IMR-90 (cell line): ENCODE measurements at regions not wholly inside any gene's neighbourhood (a gene's known extent, or its start where the extent isn't known, plus 50 kb on each side); places are given as distances from the start of the nearest gene placed in this dataset.

Experiments used
- ATAC-seq: fragments of 200-7000 bp; cut with Tn5 transposase; 2 replicates; pipeline ENCODE4 v1.9.1; 2020; ENCODE audit warnings: low read depth, mild to moderate bottlenecking, moderate library complexity
- BruUV-seq: library from RNA; stranded (reverse); fragments of 400-500 nt; replicated peaks from 2 replicates; lab custom pipeline; 2021; lab: Mats Ljungman, UMichigan
- CTCF ChIA-PET: fragments of 300-600 bp; formaldehyde crosslinking; extraction: SDS; loops from one replicate; lab custom pipeline; 2021; ENCODE audit warnings: antibody characterized with exemption; lab: Yijun Ruan, JAX
- POLR2A ChIA-PET: fragments of 300-600 bp; sonication (Branson Sonifier 250); formaldehyde crosslinking; loops from one replicate; lab custom pipeline; 2022; ENCODE audit warnings: antibody characterized with exemption; ENCODE audit not compliant: unreplicated experiment; lab: Charles Lee
- DNase-seq: peaks from one replicate; pipeline ENCODE4 v3.0.0; 2013
- H2AFZ ChIP-seq: replicated peaks from 2 replicates; pipeline ENCODE3; 2013; ENCODE audit warnings: low read length, mild to moderate bottlenecking; ENCODE audit not compliant: poor library complexity
- H2AK5ac ChIP-seq: 2 replicates; pipeline ENCODE4 v1.6.1; 2013; ENCODE audit warnings: low read depth, low read length, inconsistent platforms
- H2AK9ac ChIP-seq: replicated peaks from 2 replicates; pipeline ENCODE3; 2013; ENCODE audit warnings: mild to moderate bottlenecking, low read depth, low read length, moderate library complexity; ENCODE audit not compliant: poor library complexity
- H2BK120ac ChIP-seq: 2 replicates; pipeline ENCODE4 v1.6.1; 2013; ENCODE audit warnings: low read depth, low read length, inconsistent platforms
- H2BK15ac ChIP-seq: 3 replicates; pipeline ENCODE4 v1.6.1; 2013; ENCODE audit warnings: low read depth, low read length, inconsistent platforms
- H2BK20ac ChIP-seq: 2 replicates; pipeline ENCODE4 v1.6.1; 2013; ENCODE audit warnings: low read depth, mild to moderate bottlenecking, inconsistent platforms, low read length, moderate library complexity
- H2BK5ac ChIP-seq: 2 replicates; pipeline ENCODE4 v1.6.1; 2013; ENCODE audit warnings: mild to moderate bottlenecking, low read depth, low read length, inconsistent platforms; ENCODE audit not compliant: poor library complexity, severe bottlenecking
- H3K14ac ChIP-seq: replicated peaks from 2 replicates; pipeline ENCODE4 v1.6.1; 2013; ENCODE audit warnings: low read depth, low read length, inconsistent platforms
- H3K18ac ChIP-seq: 2 replicates; pipeline ENCODE4 v1.6.1; 2013; ENCODE audit warnings: low read depth, low read length, control low read depth
- H3K23ac ChIP-seq: 2 replicates; pipeline ENCODE4 v1.6.1; 2013; ENCODE audit warnings: low read depth, low read length, inconsistent platforms
- H3K27ac ChIP-seq: 2 replicates; pipeline ENCODE4 v1.5.1; 2013; ENCODE audit warnings: mild to moderate bottlenecking, control low read depth, low read length; ENCODE audit not compliant: insufficient read depth
- H3K27me3 ChIP-seq: 2 replicates; pipeline ENCODE4 v1.6.1; 2013; ENCODE audit warnings: low read length; ENCODE audit not compliant: control insufficient read depth, insufficient read depth
- H3K36me3 ChIP-seq: 2 replicates; pipeline ENCODE4 v1.6.1; 2013; ENCODE audit warnings: low read length, mixed read lengths; ENCODE audit not compliant: control insufficient read depth, insufficient read depth
- H3K4ac ChIP-seq: 2 replicates; pipeline ENCODE4 v1.6.1; 2013; ENCODE audit warnings: low read depth, low read length, inconsistent platforms
- H3K4me1 ChIP-seq: 2 replicates; pipeline ENCODE4 v1.6.1; 2013; ENCODE audit warnings: low read length, mixed read lengths; ENCODE audit not compliant: control insufficient read depth, insufficient read depth
- H3K4me2 ChIP-seq: 2 replicates; pipeline ENCODE4 v1.6.1; 2013; ENCODE audit warnings: low read depth, mild to moderate bottlenecking, control low read depth, low read length, moderate library complexity
- H3K4me3 ChIP-seq: 2 replicates; pipeline ENCODE4 v1.5.1; 2013; ENCODE audit warnings: low read depth, mild to moderate bottlenecking, control low read depth, low read length, moderate library complexity; ENCODE audit not compliant: insufficient read depth
- H3K56ac ChIP-seq: 2 replicates; pipeline ENCODE4 v1.6.1; 2013; ENCODE audit warnings: low read length, inconsistent platforms; ENCODE audit not compliant: insufficient read depth; ENCODE audit errors: extremely low read depth
- H3K79me1 ChIP-seq, 2 experiments: 2 replicates each; pipeline ENCODE4 v1.6.1; 2013; ENCODE audit warnings: low read length in 2 of 2, inconsistent platforms in 1 of 2, low read depth in 1 of 2
- H3K9ac ChIP-seq: 2 replicates; pipeline ENCODE4 v1.6.1; 2013; ENCODE audit warnings: low read depth, low read length, control low read depth
- H3K9me1 ChIP-seq: 2 replicates; pipeline ENCODE4 v1.6.1; 2013; ENCODE audit warnings: low read length, inconsistent platforms; ENCODE audit not compliant: insufficient read depth
- H3K9me3 ChIP-seq: 2 replicates; pipeline ENCODE4 v1.6.1; 2013; ENCODE audit warnings: low read length; ENCODE audit not compliant: control insufficient read depth, insufficient read depth
- H4K20me1 ChIP-seq: 2 replicates; pipeline ENCODE4 v1.6.1; 2013; ENCODE audit warnings: low read length, inconsistent platforms; ENCODE audit not compliant: insufficient read depth
- H4K5ac ChIP-seq: 2 replicates; pipeline ENCODE4 v1.6.1; 2013; ENCODE audit warnings: mild to moderate bottlenecking, low read depth, low read length, control low read depth
- H4K8ac ChIP-seq, 2 experiments: 2 replicates each; pipeline ENCODE4 v1.6.1; 2013; ENCODE audit warnings: low read depth in 2 of 2, low read length in 2 of 2, control low read depth in 1 of 2, inconsistent platforms in 1 of 2
- H4K91ac ChIP-seq: 2 replicates; pipeline ENCODE4 v1.6.1; 2013; ENCODE audit warnings: low read depth, low read length, inconsistent platforms; ENCODE audit not compliant: insufficient read depth
- MAZ ChIP-seq: IDR thresholded peaks from 2 replicates; pipeline ENCODE4 v1.6.1; 2012; ENCODE audit warnings: low read depth, mild to moderate bottlenecking, low read length, improper control_type of control experiment, moderate library complexity, borderline replicate concordance
- WGBS, 2 experiments: methylation state at CpG; one replicate each; pipeline versions ENCODE4 v1.1.5 to v1.1.7; 2013; ENCODE audit warnings: missing lambda C conversion rate in 2 of 2; ENCODE audit not compliant: insufficient read length in 1 of 2; ENCODE audit errors: extremely low coverage in 2 of 2; 5-methylcytosine and 5-hydroxymethylcytosine counted together
- dilution Hi-C: fragments of 300-500 bp; cut with HindIII; formaldehyde crosslinking; loops from one replicate; pipeline ENCODE4 v1.14.3; 2018; ENCODE audit warnings: low sequenced_read_pairs; ENCODE audit not compliant: unreplicated experiment
- in situ Hi-C: fragments of 300-500 bp; cut with MboI; formaldehyde crosslinking; loops from 3 replicates; pipeline ENCODE4 v1.14.3; 2019; ENCODE audit warnings: low sequenced_read_pairs, inconsistent platforms, mixed read lengths
- intact Hi-C: fragments of 100-400 bp; cut with micrococcal nuclease; formaldehyde crosslinking; loops from 2 replicates; pipeline ENCODE4 v1.10.0; 2022

DNA sequence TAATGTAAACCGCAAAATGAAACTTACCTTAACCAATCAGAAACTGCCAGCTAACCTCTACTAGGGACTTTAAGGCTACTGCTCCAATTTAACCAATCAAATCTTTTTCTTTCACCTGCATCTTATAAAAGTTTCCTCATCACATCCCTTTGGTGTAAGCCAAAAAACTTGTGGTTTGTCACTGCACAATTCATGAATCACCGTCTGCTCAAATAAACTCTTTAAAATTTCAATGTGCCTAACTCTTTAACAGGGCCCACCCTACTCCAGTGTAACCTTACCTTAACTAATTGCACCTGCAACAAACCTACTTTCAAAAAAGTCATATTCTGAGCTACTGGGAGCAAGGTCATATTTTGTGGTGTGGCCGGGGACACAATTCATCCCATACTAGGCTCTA is 172.2 kb upstream of the GRAMD2B start:
- ChIA-PET POLR2A (no interaction called here), CTCF (no interaction called here)
- Histone ChIP-seq H4K91ac (no peak overlapping the region), H3K4me1 (no peaks in the 10 kb centered on the region), H3K4me3 (no peak overlapping the region), H3K9ac (no peak overlapping the region), H2AK5ac (no peak overlapping the region), H2BK120ac (no peak overlapping the region), H3K23ac (no peak overlapping the region), H3K18ac (no peak overlapping the region), H3K56ac (no peak overlapping the region), H2AFZ (no peak overlapping the region), H3K9me3 (no peaks in the 10 kb centered on the region), H4K5ac (no peak overlapping the region), H3K4me2 (no peak overlapping the region), H3K36me3 (no peaks in the 10 kb centered on the region), H4K8ac (no peak overlapping the region), H2BK15ac (no peak overlapping the region), H3K4ac (no peak overlapping the region), H3K79me1 (no peaks in the 10 kb centered on the region), H3K27ac (no peak overlapping the region), H2AK9ac (no peak overlapping the region), H2BK20ac (no peak overlapping the region), H3K9me1 (no peaks in the 10 kb centered on the region), H3K14ac (no peak overlapping the region), H4K20me1 (no peaks in the 10 kb centered on the region), H2BK5ac (no peak overlapping the region), H3K27me3 (no peaks in the 10 kb centered on the region)
- ATAC-seq (no peak), DNase-seq (no peak)
- intact Hi-C loops (no loop called here), in situ Hi-C loops (no loop called here), dilution Hi-C loops (no loop called here)
- TF ChIP-seq MAZ: no peak
- no CpG with 5 or more reads among the region's 3 CpGs for WGBS, 2 experiments
- no TSS peak for BruUV-seq
